ENCODE measurements at regions not wholly inside any gene's neighbourhood (a gene's known extent, or its start where the extent isn't known, plus 50 kb on each side); places are given as distances from the start of the nearest gene placed in this dataset. TPM values are rescaled to one million over a fixed set of nuclear protein-coding genes. Genes with fewer than 3 reads are reported as not detected.

GRCh38 chr14:38145142-38145541 is 62.6 kb upstream of the SSTR1 start:
- Histone ChIP-seq H3K36me3 (ENCODE audit: insufficient read depth, low read length) (no peaks in the 10 kb centered on the region), H3K4me3 (ENCODE audit: insufficient read depth, low read length) (no peak overlapping the region), H3K9me3 (ENCODE audit: low read depth, low read length) (no peaks in the 10 kb centered on the region), H3K27ac (ENCODE audit: low read depth, low read length) (no peak overlapping the region), H2AFZ (ENCODE audit: low read length) (no peak overlapping the region), H3K79me2 (ENCODE audit: insufficient read depth, low read length) (no peaks in the 10 kb centered on the region), H3K4me1 (ENCODE audit: insufficient read depth, low read length) (no peaks in the 10 kb centered on the region), H3K4me2 (ENCODE audit: insufficient read depth, low read length) (no peak overlapping the region), H3K27me3 (ENCODE audit: insufficient read depth, low read length) (no peaks in the 10 kb centered on the region), H4K20me1 (ENCODE audit: insufficient read depth, low read length) (no peaks in the 10 kb centered on the region)
- no peak for TF ChIP-seq CTCF (IDR thresholded peaks at IDR 0.05; ENCODE audit: extremely low read depth, low read depth, low read length)
- no peak for DNase-seq (ENCODE audit: insufficient read length, low spot score, missing footprints)

DNA sequence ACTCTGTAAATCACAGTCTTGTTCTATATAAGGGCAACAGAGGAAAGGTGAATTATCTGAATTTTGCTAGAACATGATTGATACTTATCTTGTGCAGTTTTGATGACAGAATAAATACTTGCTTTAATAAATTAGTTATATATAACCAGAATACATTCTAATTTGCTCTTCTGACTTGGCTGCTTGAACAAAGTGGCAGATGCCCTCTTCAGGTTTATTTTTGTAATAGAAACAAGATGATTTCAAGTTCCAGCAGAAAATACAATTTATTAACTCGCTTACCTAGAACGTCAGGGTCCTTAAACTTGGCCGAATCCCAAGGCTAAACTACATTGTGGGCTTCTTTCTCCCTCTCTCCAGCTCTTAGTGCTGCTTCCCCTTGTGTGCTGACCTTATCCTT is 57.6 kb upstream of the SSTR1 start:
- Histone ChIP-seq H3K79me2 (ENCODE audit: insufficient read depth, low read length) (no peaks in the 10 kb centered on the region), H3K4me2 (ENCODE audit: insufficient read depth, low read length) (no peak overlapping the region), H3K4me3 (ENCODE audit: insufficient read depth, low read length) (no peak overlapping the region), H2AFZ (ENCODE audit: low read length) (no peak overlapping the region), H3K27ac (ENCODE audit: low read depth, low read length) (no peak overlapping the region), H3K4me1 (ENCODE audit: insufficient read depth, low read length) (no peaks in the 10 kb centered on the region), H3K27me3 (ENCODE audit: insufficient read depth, low read length) (no peaks in the 10 kb centered on the region), H4K20me1 (ENCODE audit: insufficient read depth, low read length) (no peaks in the 10 kb centered on the region), H3K36me3 (ENCODE audit: insufficient read depth, low read length) (no peaks in the 10 kb centered on the region), H3K9me3 (ENCODE audit: low read depth, low read length) (no peaks in the 10 kb centered on the region)
- no peak for TF ChIP-seq CTCF (IDR thresholded peaks at IDR 0.05; ENCODE audit: extremely low read depth, low read depth, low read length)
- peak; percentile 26 for DNase-seq (ENCODE audit: insufficient read length, low spot score, missing footprints)

Small RNA genes lying in the stretch of these regions (small RNA-seq; reads per million reads assigned to genes)
- gene RF00406 = 5.4 reads per million, percentile 87 among the genes with 10 or more reads in this experiment
- gene RNU6-1277P = not detected
